ENCODE measurements at regions not wholly inside any gene's neighbourhood (a gene's known extent, or its start where the extent isn't known, plus 50 kb on each side); places are given as distances from the start of the nearest gene placed in this dataset.

DNA sequence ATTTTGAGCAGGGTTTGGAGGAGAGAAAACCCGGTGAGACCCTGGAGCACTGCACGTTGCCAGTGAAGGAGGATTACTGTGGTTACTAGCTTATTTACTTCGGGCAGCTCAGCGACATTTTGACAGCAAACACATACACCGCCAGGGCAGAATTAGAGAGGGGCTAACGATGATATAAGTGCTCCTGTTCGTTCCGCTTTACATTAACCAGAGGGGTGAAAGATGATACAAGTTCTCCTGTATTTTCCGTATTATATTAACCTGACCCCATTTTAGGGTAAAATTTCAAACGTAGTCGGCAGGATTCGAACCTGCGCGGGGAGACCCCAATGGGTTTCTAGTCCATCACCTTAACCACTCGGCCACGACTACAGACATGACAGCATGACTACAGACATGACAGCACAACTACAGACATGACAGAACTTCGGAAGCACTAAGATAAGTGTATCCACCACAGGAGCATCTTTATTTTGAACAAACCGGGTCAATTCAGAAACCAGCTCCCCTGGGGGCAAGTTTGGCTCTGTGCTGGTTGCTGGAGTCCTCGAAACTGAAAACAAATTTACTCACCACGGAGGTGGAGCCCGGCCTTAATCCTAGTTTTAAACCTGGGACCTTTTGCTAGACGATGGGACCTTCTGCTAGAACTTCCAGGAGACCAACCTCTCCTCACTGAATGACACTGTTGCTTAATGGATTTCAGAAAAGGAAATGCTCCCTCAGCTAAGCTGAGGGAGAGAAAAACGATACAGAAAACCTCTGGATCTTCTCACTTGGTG, 80.4 kb upstream of the ZNF184 start (continued):
- TF ChIP-seq, protein P1, sequence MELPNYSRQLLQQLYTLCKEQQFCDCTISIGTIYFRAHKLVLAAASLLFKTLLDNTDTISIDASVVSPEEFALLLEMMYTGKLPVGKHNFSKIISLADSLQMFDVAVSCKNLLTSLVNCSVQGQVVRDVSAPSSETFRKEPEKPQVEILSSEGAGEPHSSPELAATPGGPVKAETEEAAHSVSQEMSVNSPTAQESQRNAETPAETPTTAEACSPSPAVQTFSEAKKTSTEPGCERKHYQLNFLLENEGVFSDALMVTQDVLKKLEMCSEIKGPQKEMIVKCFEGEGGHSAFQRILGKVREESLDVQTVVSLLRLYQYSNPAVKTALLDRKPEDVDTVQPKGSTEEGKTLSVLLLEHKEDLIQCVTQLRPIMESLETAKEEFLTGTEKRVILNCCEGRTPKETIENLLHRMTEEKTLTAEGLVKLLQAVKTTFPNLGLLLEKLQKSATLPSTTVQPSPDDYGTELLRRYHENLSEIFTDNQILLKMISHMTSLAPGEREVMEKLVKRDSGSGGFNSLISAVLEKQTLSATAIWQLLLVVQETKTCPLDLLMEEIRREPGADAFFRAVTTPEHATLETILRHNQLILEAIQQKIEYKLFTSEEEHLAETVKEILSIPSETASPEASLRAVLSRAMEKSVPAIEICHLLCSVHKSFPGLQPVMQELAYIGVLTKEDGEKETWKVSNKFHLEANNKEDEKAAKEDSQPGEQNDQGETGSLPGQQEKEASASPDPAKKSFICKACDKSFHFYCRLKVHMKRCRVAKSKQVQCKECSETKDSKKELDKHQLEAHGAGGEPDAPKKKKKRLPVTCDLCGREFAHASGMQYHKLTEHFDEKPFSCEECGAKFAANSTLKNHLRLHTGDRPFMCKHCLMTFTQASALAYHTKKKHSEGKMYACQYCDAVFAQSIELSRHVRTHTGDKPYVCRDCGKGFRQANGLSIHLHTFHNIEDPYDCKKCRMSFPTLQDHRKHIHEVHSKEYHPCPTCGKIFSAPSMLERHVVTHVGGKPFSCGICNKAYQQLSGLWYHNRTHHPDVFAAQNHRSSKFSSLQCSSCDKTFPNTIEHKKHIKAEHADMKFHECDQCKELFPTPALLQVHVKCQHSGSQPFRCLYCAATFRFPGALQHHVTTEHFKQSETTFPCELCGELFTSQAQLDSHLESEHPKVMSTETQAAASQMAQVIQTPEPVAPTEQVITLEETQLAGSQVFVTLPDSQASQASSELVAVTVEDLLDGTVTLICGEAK (IDR thresholded peaks at IDR 0.05) = no peak
- TF ChIP-seq, protein P1 (CRISPR knock-in tag; IDR thresholded peaks at IDR 0.05) = no peak
- TF ChIP-seq FOXK1 (CRISPR knock-in tag; IDR thresholded peaks at IDR 0.05; ENCODE audit: borderline replicate concordance, low read depth) (peak; percentile 35; the same call in 1 of the 2 replicates), TBP (CRISPR knock-in tag; IDR thresholded peaks at IDR 0.05) (no peak), NCOA5 (CRISPR knock-in tag; IDR thresholded peaks at IDR 0.05) (no peak), MED13 (CRISPR knock-in tag; IDR thresholded peaks at IDR 0.05) (peak; percentile 67; the same call in 1 of the 2 replicates), FOSL1 (CRISPR knock-in tag; IDR thresholded peaks at IDR 0.05; ENCODE audit: borderline replicate concordance) (no peak), SALL1 (CRISPR knock-in tag; IDR thresholded peaks at IDR 0.05) (peak; percentile 46; the same call in 1 of the 2 replicates), SATB2 (CRISPR knock-in tag; IDR thresholded peaks at IDR 0.05) (no peak)
- TF ChIP-seq, protein P2, sequence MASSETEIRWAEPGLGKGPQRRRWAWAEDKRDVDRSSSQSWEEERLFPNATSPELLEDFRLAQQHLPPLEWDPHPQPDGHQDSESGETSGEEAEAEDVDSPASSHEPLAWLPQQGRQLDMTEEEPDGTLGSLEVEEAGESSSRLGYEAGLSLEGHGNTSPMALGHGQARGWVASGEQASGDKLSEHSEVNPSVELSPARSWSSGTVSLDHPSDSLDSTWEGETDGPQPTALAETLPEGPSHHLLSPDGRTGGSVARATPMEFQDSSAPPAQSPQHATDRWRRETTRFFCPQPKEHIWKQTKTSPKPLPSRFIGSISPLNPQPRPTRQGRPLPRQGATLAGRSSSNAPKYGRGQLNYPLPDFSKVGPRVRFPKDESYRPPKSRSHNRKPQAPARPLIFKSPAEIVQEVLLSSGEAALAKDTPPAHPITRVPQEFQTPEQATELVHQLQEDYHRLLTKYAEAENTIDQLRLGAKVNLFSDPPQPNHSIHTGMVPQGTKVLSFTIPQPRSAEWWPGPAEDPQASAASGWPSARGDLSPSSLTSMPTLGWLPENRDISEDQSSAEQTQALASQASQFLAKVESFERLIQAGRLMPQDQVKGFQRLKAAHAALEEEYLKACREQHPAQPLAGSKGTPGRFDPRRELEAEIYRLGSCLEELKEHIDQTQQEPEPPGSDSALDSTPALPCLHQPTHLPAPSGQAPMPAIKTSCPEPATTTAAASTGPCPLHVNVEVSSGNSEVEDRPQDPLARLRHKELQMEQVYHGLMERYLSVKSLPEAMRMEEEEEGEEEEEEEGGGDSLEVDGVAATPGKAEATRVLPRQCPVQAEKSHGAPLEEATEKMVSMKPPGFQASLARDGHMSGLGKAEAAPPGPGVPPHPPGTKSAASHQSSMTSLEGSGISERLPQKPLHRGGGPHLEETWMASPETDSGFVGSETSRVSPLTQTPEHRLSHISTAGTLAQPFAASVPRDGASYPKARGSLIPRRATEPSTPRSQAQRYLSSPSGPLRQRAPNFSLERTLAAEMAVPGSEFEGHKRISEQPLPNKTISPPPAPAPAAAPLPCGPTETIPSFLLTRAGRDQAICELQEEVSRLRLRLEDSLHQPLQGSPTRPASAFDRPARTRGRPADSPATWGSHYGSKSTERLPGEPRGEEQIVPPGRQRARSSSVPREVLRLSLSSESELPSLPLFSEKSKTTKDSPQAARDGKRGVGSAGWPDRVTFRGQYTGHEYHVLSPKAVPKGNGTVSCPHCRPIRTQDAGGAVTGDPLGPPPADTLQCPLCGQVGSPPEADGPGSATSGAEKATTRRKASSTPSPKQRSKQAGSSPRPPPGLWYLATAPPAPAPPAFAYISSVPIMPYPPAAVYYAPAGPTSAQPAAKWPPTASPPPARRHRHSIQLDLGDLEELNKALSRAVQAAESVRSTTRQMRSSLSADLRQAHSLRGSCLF (CRISPR knock-in tag; IDR thresholded peaks at IDR 0.05; ENCODE audit: borderline replicate concordance) = 0 out of 2 replicates have a peak, but pooled peaks have one; percentile 28
- TF ChIP-seq, protein P3, sequence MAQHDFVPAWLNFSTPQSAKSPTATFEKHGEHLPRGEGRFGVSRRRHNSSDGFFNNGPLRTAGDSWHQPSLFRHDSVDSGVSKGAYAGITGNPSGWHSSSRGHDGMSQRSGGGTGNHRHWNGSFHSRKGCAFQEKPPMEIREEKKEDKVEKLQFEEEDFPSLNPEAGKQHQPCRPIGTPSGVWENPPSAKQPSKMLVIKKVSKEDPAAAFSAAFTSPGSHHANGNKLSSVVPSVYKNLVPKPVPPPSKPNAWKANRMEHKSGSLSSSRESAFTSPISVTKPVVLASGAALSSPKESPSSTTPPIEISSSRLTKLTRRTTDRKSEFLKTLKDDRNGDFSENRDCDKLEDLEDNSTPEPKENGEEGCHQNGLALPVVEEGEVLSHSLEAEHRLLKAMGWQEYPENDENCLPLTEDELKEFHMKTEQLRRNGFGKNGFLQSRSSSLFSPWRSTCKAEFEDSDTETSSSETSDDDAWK (CRISPR knock-in tag; IDR thresholded peaks at IDR 0.05) = no peak
- TF ChIP-seq, protein P4, sequence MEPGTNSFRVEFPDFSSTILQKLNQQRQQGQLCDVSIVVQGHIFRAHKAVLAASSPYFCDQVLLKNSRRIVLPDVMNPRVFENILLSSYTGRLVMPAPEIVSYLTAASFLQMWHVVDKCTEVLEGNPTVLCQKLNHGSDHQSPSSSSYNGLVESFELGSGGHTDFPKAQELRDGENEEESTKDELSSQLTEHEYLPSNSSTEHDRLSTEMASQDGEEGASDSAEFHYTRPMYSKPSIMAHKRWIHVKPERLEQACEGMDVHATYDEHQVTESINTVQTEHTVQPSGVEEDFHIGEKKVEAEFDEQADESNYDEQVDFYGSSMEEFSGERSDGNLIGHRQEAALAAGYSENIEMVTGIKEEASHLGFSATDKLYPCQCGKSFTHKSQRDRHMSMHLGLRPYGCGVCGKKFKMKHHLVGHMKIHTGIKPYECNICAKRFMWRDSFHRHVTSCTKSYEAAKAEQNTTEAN (CRISPR knock-in tag; conservative IDR thresholded peaks at IDR 0.05) = no peak; the same call in 1 of the 2 replicates

Data from HepG2 (cell line).